ENCODE measurements at regions not wholly inside any gene's neighbourhood (a gene's known extent, or its start where the extent isn't known, plus 50 kb on each side); places are given as distances from the start of the nearest gene placed in this dataset.
"Not testable (repeated sequence)": the region's sequence is repeated elsewhere in the genome, so short reads cannot be mapped to it uniquely, and the experiment has no call there.

GRCh38 chr12:92987362-92987761, 58.3 kb upstream of the EEA1 start:
- DNase-seq, result no peak

GRCh38 chr12:92987846-92988621, 58.9 kb upstream of the EEA1 start:
- no peak for DNase-seq

- DNase-seq, result no peak
Measured at GRCh38 chr12:92988622-92989130, 59.6 kb upstream of the EEA1 start.

GRCh38 chr12:92989715-92990484, 60.8 kb upstream of the EEA1 start:
- no peak for DNase-seq

- DNase-seq, result no peak
Measured at GRCh38 chr12:92991134-92991533, 62.0 kb upstream of the EEA1 start.

GRCh38 chr12:92992041-92992440, 62.9 kb upstream of the EEA1 start:
- DNase-seq, result no peak

- DNase-seq, result no peak
Measured at GRCh38 chr12:92993259-92993658, 64.2 kb upstream of the EEA1 start.

GRCh38 chr12:92995258-92995903, 66.3 kb upstream of the EEA1 start:
- DNase-seq, result no peak

- DNase-seq, result no peak
Measured at GRCh38 chr12:93000026-93000425, 70.9 kb upstream of the EEA1 start.

- DNase-seq, result no peak
Measured at GRCh38 chr12:93001407-93001806, 72.3 kb upstream of the EEA1 start.

- DNase-seq, result no peak
Measured at GRCh38 chr12:93002293-93003054, 73.4 kb upstream of the EEA1 start.

- DNase-seq, result no peak
Measured at GRCh38 chr12:93003531-93004239, 74.6 kb upstream of the EEA1 start.

- no peak for DNase-seq
Measured at GRCh38 chr12:93005928-93006392, 76.9 kb upstream of the EEA1 start.

GRCh38 chr12:93006471-93007208, 77.5 kb upstream of the EEA1 start:
- no peak for DNase-seq

GRCh38 chr12:93007544-93007943, 78.4 kb upstream of the EEA1 start:
- no peak for DNase-seq

GRCh38 chr12:93008044-93008778, 79.1 kb upstream of the EEA1 start:
- no peak for DNase-seq

GRCh38 chr12:93008880-93009279, 79.8 kb upstream of the EEA1 start:
- not testable (repeated sequence) for DNase-seq

- no peak for DNase-seq
Measured at GRCh38 chr12:93009533-93009932, 80.4 kb upstream of the EEA1 start.

- no peak for DNase-seq
Measured at GRCh38 chr12:93010461-93010860, 81.4 kb upstream of the EEA1 start.

- DNase-seq, result no peak
Measured at GRCh38 chr12:93011100-93011499, 82.0 kb upstream of the EEA1 start.

Data from right forelimb (tissue), 1 donor.